ENCODE measurements at regions not wholly inside any gene's neighbourhood (a gene's known extent, or its start where the extent isn't known, plus 50 kb on each side); places are given as distances from the start of the nearest gene placed in this dataset.

DNA sequence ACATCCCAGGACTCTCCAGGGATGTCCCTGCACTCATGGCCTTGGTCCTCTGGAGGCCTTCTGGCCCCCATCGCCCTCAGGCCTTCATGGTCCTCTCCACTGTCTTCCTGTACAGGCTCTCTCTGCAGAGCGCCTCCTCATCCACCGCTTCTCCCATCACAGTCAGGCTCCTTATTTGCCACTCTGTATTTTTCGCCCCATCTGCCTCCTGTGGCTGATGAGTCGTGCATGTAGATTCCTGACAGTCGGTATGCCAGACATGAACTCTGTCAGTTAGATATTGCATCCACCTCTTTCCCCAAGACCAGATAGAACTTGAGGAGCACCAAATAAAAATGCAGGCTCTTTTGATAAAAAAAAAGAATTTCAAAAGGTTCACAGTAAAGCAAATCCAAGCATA, 362.8 kb downstream of the IRX1 start:
- no peak overlapping the region for H3K27ac ChIP-seq
- H3K27me3 ChIP-seq = no peaks in the 10 kb centered on the region
- no peak for DNase-seq
- intact Hi-C loops (cut with DNase I) = no loop called here
- H3K9me3 ChIP-seq = no peaks in the 10 kb centered on the region
- H3K4me3 ChIP-seq = no peak overlapping the region
- 83 to 85% methylated on average over 6 of the region's 6 CpGs for WGBS, 2 donors
- TF ChIP-seq, protein P1, sequence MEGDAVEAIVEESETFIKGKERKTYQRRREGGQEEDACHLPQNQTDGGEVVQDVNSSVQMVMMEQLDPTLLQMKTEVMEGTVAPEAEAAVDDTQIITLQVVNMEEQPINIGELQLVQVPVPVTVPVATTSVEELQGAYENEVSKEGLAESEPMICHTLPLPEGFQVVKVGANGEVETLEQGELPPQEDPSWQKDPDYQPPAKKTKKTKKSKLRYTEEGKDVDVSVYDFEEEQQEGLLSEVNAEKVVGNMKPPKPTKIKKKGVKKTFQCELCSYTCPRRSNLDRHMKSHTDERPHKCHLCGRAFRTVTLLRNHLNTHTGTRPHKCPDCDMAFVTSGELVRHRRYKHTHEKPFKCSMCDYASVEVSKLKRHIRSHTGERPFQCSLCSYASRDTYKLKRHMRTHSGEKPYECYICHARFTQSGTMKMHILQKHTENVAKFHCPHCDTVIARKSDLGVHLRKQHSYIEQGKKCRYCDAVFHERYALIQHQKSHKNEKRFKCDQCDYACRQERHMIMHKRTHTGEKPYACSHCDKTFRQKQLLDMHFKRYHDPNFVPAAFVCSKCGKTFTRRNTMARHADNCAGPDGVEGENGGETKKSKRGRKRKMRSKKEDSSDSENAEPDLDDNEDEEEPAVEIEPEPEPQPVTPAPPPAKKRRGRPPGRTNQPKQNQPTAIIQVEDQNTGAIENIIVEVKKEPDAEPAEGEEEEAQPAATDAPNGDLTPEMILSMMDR (IDR thresholded peaks at IDR 0.05) = no peak
- no peak for TF ChIP-seq POLR2A (IDR thresholded peaks at IDR 0.05)
- H3K36me3 ChIP-seq = no peaks in the 10 kb centered on the region
- H3K4me1 ChIP-seq = no peaks in the 10 kb centered on the region

DNA sequence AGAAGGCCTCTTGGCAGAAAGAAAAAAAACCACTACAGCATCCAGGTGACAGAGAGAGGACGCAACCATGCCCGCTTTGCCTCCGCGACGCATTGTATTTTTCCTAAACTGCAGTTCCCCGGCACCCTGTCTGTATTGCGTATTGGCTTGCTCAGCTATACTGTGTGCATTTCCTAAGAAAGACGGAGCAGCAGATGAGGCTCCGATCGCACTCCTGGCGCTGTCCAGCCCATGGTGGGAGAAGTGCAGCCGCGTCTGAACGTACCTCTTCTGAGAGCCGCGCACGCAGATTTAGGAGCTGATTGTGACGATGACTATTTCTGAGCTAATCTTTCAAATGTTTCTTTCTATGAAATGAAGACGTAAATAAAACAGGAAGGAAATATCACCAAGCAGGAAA, 366.5 kb downstream of the IRX1 start:
- Histone ChIP-seq H3K9me3 (no peaks in the 10 kb centered on the region), H3K4me1 (no peaks in the 10 kb centered on the region), H3K27ac (no peak overlapping the region), H3K4me3 (no peak overlapping the region), H3K27me3 (no peaks in the 10 kb centered on the region), H3K36me3 (no peaks in the 10 kb centered on the region)
- intact Hi-C loops (cut with DNase I) = no loop called here
- 89 to 92% methylated on average over 19 of the region's 19 CpGs for WGBS, 2 donors
- no peak for DNase-seq
- TF ChIP-seq POLR2A (IDR thresholded peaks at IDR 0.05) = no peak
- TF ChIP-seq, protein P1 (IDR thresholded peaks at IDR 0.05) = no peak

DNA sequence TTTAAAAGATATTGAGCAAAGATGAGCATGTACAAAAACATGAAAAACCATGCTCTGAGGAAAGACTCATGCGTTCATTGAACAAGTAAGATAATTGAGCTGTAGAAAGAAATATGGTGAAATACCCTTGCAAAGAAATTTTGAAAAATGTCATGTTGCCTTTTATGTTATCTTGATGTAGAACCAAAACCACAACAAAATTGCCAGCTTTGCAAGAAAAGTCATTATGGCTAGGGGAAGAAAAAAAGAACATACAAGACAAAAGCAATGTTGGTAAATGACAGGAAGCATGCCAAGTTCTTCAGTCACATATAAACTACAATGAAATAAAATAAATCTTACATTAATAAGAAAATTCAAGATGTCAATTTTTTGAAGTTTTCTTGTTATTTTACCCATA, 368.0 kb downstream of the IRX1 start:
- Histone ChIP-seq H3K4me1 (no peaks in the 10 kb centered on the region), H3K27me3 (no peaks in the 10 kb centered on the region), H3K4me3 (no peak overlapping the region), H3K9me3 (peaks cover 0 to 4% (median 0%) of the 10 kb centered on the region in 3 donors), H3K36me3 (no peaks in the 10 kb centered on the region), H3K27ac (no peak overlapping the region)
- TF ChIP-seq POLR2A (IDR thresholded peaks at IDR 0.05) = no peak
- TF ChIP-seq, protein P1 (IDR thresholded peaks at IDR 0.05) = no peak
- 82 to 90% methylated on average over 1 of the region's 1 CpG for WGBS, 2 donors
- intact Hi-C loops (cut with DNase I) = no loop called here
- DNase-seq = no peak

DNA sequence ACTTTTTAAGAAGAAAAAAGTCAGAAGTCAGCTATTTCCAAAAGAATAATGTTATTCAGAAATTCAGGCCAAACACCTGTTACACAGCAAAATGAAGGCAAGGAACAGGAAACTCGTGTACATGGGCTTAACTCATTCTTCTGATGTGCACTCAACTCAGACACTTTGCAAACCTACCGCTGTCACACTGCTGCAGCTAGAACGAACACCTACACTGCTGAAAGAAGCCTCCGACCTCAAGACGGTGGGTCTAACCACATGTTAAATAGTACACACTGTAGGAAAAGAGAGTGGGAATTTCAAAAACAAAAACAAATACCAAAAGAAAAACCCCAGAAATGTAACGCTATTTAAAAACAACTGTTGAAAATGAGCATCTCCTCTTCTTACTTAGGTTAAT, 384.5 kb downstream of the IRX1 start:
- no peak for DNase-seq

DNA sequence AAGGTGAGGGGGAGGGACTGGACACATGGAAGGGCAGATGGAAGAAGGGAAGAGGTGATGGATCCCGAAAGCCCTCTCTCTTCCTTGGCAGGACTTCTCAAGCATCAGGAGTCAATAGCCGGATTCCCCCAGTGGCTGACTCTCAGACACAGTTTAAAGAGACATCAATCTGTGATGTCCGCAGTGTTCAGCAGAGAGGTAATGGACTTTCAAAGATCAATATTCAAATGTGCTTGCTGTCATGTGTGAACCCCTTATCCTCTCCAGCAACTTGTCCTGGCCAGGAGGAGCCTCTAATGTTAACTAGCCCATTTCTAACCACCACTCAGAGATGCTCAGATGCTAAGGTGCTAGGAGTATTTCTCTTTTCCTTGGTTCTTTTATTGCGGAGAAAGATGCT, 392.2 kb downstream of the IRX1 start:
- Histone ChIP-seq H3K27me3 (no peaks in the 10 kb centered on the region), H3K4me1 (no peaks in the 10 kb centered on the region), H3K9me3 (peaks cover 0 to 7% (median 0%) of the 10 kb centered on the region in 3 donors), H3K27ac (no peak overlapping the region), H3K36me3 (no peaks in the 10 kb centered on the region), H3K4me3 (no peak overlapping the region)
- WGBS, 2 donors = 85 to 89% methylated on average over 4 of the region's 4 CpGs
- intact Hi-C loops (cut with DNase I) = no loop called here
- no peak for DNase-seq
- TF ChIP-seq POLR2A (IDR thresholded peaks at IDR 0.05) = no peak
- TF ChIP-seq, protein P1 (IDR thresholded peaks at IDR 0.05) = no peak

More for the DNA sequence above, 384.5 kb downstream of the IRX1 start:
- no peaks in the 10 kb centered on the region for H3K27me3 ChIP-seq
- TF ChIP-seq, protein P1 (IDR thresholded peaks at IDR 0.05) = no peak
- TF ChIP-seq POLR2A (IDR thresholded peaks at IDR 0.05) = no peak
- intact Hi-C loops (cut with DNase I) = no loop called here
- no peak overlapping the region for H3K27ac ChIP-seq
- H3K9me3 ChIP-seq = peaks cover 0 to 3% (median 0%) of the 10 kb centered on the region in 3 donors
- no peaks in the 10 kb centered on the region for H3K36me3 ChIP-seq
- no peak overlapping the region for H3K4me3 ChIP-seq
- 53 to 64% methylated on average over 6 of the region's 6 CpGs for WGBS, 2 donors
- no peaks in the 10 kb centered on the region for H3K4me1 ChIP-seq

Measured in esophagus squamous epithelium (tissue), 5 donors.